ENCODE measurements at regions not wholly inside any gene's neighbourhood (a gene's known extent, or its start where the extent isn't known, plus 50 kb on each side); places are given as distances from the start of the nearest gene placed in this dataset.

DNA sequence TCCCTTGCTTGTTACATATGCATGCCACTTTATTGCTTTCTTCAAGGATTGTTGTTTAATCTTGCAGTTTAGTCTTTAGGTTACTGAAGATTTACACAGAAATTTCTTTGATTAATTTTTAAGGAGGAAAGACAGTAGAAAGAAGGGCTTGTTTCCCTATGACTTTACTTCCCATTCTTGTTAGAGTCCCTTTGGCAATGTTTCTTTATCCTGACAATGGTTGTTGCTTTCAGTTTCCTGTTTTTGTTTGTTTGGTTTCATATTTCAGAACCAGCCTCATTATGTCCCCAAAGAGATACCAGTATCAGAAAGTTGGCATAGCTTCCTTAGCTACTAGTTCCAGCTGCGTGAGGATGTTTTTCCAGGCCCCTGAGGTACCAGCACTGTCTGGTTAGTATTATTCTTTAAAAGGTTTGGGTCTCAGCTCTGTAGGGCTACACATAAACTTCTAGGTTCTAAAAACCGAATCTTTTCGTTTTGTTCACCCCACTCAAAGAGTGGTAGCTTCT is 61.3 kb upstream of the UNC5C start:
- TF ChIP-seq EZH2 (optimal IDR thresholded peaks at IDR 0.05; ENCODE audit: low read depth, low read length) = no peak
- TF ChIP-seq, protein P1, sequence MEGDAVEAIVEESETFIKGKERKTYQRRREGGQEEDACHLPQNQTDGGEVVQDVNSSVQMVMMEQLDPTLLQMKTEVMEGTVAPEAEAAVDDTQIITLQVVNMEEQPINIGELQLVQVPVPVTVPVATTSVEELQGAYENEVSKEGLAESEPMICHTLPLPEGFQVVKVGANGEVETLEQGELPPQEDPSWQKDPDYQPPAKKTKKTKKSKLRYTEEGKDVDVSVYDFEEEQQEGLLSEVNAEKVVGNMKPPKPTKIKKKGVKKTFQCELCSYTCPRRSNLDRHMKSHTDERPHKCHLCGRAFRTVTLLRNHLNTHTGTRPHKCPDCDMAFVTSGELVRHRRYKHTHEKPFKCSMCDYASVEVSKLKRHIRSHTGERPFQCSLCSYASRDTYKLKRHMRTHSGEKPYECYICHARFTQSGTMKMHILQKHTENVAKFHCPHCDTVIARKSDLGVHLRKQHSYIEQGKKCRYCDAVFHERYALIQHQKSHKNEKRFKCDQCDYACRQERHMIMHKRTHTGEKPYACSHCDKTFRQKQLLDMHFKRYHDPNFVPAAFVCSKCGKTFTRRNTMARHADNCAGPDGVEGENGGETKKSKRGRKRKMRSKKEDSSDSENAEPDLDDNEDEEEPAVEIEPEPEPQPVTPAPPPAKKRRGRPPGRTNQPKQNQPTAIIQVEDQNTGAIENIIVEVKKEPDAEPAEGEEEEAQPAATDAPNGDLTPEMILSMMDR (IDR thresholded peaks at IDR 0.05; ENCODE audit: low read length) = no peak
- no peak for TF ChIP-seq EZH2phosphoT487 (IDR thresholded peaks at IDR 0.05; ENCODE audit: low read length)

Data from MM.1S (cell line).